ENCODE measurements at regions not wholly inside any gene's neighbourhood (a gene's known extent, or its start where the extent isn't known, plus 50 kb on each side); places are given as distances from the start of the nearest gene placed in this dataset.

- TF ChIP-seq EZH2 (IDR thresholded peaks at IDR 0.05; ENCODE audit: borderline replicate concordance) = no peak
- TF ChIP-seq CTCF (IDR thresholded peaks at IDR 0.05; ENCODE audit: poor library complexity) = no peak
- TF ChIP-seq EZH2phosphoT487 (IDR thresholded peaks at IDR 0.05; ENCODE audit: low read depth, severe bottlenecking, unreplicated experiment) = no peak
These were observed 220.0 kb upstream of the SPTLC3 start for GRCh38 chr20:12788632-12789299.

Measured in hepatocyte (in vitro differentiated cells).